ENCODE measurements at regions not wholly inside any gene's neighbourhood (a gene's known extent, or its start where the extent isn't known, plus 50 kb on each side); places are given as distances from the start of the nearest gene placed in this dataset.
A peak's percentile ranks its signal among the peaks of the same experiment; 100 is the strongest.
"Not testable (repeated sequence)": the region's sequence is repeated elsewhere in the genome, so short reads cannot be mapped to it uniquely, and the experiment has no call there.

DNA sequence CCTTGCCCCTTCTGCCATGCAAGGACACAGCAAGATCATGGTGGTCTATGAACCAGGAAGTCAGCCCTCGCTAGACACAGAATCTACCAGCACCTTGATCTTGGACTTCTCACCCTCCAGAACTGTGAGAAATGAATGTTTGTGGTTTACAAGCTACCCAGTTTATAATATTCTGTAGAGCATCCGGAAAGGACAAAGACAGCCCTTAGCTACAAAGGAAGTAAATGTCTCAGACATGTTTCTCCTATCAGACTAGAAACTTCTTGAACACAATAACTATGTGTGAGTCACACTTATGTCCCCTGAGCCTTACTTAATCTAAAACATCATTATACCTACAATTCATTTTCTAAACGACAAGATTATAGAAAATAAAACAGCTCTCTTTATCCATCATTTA, 176.7 kb downstream of the KLHL28 start:
- peak; percentile 26 for DNase-seq (ENCODE audit: low spot score)

DNA sequence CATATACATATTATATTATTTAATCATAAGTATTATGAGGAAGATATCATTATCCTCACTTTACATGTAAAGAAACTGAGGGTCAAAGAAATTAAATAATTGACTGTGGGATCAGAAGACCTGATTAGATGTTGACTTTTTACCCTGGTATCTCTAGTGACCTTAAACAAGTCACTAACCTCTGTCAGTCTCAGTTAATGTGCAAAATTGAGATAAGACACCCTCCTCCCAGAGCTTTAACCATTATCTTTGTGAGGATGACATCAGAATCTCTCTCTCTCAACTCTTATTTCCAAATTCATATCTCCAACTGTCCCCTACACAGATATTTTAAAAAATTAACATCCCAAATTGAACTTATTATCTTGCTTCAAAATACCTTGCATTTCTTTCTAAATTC, 177.8 kb downstream of the KLHL28 start:
- no peak for DNase-seq (ENCODE audit: low spot score)

DNA sequence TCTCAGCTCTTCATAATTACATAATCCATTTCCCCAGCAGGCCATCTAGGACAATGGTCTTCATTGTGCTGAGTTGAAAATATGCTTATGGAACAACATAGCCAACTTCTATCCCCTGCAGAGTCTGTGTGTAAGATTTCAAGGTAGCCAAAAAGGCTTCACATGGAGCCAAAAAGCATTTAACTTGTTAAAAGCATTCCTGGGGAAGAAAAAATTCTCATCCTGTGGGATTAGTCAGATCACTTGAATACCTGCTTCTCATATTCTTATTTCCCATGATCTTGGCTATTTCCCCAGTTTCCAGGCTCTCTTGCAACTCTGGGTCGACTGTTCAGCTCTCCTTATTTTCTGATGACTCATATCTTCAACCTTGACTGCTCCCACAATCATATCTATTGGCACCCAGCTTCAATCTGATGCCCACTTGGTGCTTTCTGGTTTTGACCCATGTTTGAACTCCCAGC, 178.9 kb downstream of the KLHL28 start:
- DNase-seq (ENCODE audit: low spot score) = peak; percentile 55

DNA sequence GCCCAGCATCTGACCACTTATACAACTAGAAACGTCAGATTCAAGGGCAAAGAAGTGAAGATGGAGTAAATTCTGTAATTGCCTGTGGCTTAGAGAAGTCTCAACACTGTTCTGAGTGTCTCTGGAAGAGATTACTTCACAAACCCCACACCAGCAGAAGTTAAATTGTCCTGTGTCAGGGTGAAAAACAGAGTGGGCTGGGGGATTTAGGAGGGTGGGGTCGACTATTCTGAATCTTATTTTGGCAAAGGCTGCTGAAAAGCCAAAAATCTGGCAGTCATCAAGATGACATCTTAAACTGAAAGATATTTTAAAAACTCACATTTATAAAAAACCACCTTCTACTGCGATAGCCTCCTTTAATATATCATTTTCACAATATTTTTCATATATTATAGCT, 180.8 kb downstream of the KLHL28 start:
- DNase-seq (ENCODE audit: low spot score) = no peak

DNA sequence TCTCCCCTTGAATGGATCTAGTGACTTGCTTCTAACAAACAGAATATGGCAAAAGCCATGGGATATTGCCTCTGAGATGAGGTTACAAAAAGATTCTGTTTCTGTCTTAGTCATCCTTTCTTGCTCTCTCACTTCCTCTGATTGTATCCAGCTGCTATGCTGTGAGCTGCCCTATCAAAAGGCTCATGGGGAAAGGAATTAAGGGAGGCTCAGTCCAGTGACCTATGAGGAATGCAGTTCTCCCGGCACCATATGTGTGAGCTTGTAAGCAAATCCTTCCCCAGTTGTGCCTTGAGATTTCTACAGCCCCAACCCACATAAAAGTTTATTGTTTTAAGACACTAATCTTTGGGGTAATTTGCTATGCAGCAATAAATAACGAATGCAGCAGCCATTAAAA, 183.1 kb downstream of the KLHL28 start:
- DNase-seq (ENCODE audit: low spot score) = peak; percentile 49

DNA sequence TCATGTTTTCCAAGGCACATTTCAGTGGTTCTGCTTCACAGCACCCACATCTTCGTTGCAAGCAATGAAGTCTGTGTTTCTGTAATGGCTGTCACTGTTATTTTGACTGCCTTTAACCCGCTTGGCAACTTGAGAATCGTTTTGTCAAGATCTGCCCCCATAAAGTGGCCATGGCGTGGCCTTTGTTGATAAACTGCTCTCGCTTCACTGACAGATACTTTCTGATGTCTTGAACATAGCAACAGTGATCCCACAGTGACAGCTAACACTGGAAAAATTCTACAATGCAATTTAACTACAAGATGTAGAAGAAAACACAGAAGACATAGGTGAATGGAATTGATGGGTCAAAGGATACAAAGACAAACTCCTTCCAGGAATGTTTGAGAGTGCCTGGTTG, 184.2 kb downstream of the KLHL28 start:
- no peak for DNase-seq (ENCODE audit: low spot score)

DNA sequence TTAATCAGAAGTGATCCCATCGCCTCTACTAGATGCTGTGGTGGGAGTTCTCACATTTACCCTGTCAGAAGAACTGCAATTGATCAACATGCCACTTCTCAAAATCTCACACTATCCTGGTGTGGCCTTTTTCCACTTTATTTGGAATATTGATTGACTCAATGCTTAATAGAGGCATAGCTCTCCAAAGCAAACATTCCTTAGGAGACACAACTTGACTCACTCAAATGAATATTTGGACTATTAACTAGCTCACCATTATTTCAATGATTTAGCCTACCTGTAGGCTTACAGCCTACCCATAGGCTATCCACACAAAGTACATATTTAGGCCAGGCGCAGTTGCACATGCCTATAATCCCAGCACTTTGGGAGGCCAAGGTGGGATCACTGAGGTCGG, 186.5 kb downstream of the KLHL28 start:
- no peak for DNase-seq (ENCODE audit: low spot score)

DNA sequence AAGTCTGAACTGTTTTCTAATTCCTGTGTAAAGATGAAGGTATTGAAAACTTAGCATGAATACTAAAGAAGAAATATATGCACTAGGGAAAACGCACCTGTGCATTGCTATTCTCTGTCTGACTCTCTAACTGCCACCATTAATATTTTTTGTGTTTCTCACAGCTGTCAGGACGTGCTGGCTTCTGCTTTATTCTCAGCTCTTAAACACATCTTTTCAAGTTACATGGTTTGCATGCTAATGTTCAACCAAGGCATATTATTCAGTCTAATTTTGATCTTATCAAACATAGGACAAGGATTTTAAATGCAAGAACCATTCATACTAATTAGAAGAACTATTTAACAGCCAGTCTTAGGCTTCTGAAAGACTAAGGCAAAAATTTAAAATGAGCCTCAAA, 187.4 kb downstream of the KLHL28 start:
- no peak for DNase-seq (ENCODE audit: low spot score)

DNA sequence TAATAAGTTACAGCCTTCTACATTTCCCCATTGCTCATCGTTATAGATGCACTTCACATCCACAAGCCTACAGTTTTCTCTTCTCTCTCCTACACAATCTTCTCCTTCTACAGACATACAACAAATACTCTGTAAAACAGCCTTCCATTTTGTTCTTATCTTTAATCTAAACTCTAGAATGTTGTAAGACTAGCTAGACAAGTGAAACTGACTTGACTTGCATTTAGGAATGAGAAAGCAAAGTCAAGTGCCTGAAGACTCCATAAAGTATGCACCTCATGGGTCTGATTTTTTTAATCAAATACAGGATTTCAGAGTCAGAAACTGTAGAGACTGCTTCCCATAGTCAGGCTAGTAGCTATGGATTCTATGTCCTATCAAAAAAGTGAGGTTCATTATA, 190.3 kb downstream of the KLHL28 start:
- no peak for DNase-seq (ENCODE audit: low spot score)

DNA sequence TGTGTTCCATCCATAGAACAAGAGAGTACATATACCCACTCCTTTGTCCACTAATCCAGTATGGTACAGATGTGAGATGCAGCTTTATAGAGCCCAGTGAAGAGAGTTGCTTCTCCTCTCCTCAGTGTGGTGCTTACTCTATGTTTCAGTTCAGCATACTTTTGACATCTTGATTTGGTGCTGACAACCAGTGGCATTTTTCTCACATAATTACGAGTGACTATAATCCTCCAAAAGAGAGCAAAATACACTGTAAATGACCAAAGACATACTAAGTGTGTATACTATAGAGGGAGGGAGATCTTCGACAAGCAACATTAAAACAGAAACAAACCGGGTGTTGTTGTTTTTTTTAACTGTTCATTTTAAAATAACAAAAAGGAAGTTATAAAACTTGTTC, 191.5 kb downstream of the KLHL28 start:
- DNase-seq (ENCODE audit: low spot score) = no peak

DNA sequence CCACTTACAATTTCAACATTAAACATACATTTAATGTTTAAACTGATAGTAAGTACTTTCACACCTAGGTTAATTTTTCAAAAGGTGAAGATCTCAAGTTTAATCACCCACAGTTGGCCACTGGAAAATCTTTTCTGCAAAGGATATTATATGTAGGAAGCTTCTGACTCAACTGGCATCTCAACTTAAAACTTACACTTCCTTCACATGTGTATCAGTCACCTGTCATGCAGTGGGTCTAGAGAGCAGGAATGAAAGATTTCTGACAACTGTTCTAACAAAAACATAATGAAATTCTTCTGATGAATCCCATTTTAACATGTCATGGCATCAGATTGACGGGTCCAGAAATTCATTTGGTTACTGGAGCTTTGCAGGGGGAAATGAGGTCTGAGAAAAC, 192.8 kb downstream of the KLHL28 start:
- DNase-seq (ENCODE audit: low spot score) = no peak

DNA sequence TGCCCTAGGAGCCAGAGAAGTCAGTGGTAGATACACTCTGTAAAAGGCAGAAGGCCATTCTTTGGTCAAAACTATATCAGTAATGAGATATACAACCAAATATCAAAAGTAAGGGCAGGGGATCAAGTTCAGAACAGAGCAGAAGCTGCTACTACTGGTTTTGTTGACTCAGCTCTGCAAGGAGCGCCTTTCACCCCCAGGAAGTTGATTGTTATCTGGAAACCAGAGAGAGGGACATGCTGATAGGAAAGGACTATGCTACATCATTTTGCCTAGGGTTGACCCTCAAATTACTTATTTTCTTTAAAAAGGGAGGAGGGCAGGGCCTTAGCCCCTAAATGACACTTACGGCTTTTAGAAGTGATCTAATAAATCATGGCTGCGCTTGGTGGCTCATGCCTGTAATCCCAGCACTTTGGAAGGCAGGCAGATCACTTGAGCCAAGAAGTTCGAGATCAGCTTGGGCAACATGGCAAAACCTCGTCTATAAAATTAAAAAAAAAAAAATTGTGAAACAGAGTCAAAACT, 194.0 kb downstream of the KLHL28 start:
- DNase-seq (ENCODE audit: low spot score) = no peak

DNA sequence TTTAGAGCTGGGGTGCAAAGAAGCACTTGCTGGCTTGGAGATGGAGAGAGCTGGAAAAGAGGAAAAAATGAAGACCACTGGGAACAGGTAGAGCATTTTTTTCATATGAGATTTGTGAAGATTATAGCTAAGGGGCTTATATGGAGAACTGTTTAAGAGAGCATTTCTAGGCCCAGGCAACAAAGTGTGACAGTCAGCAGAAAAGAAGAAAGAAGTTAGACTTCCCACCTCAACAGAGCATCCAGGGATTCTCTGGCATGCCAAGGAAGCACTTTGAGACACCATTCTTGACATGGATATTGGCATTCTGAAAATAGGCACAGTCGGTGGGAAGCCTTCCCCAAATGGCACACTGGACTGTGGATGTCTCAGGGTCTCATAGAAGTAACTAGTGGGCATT, 195.5 kb downstream of the KLHL28 start:
- no peak for DNase-seq (ENCODE audit: low spot score)

DNA sequence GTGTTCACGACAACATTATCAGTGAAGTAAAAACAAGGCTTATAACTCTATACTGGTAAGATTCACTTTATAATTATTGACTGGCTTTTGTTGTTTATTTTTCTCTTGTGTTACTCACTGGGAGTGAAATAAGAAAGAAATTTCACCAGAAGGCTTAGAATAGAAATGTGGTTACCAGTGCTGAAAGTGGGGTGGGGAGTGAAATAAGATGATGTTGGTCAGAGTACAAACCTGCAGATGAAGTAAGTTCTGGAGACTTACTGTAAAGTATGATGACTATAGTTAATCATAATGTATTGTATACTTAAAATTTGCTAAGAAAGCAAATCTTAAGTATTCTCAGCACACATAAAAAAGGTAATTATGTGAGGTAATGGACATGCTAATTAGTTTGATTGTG, 198.4 kb downstream of the KLHL28 start:
- DNase-seq (ENCODE audit: low spot score) = no peak

DNA sequence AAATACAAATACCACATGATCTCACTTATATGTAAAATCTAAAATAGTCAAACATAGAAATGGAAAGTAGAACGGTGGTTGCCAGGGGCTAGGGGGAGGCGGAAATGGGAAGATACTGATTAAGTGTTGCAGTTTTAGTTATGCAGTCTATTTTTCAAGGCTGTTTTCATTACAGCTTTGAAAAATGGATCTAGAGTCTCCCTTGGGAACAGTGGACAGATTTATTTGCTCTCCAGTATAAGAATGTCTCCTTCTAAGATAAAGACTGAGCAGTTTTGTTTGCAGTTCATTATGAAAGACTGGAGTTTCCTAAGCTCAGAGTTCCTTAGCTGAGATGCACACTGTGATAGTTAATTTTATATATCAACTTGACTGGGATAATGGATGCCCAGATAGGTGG, 202.5 kb downstream of the KLHL28 start:
- no peak for DNase-seq (ENCODE audit: low spot score)

DNA sequence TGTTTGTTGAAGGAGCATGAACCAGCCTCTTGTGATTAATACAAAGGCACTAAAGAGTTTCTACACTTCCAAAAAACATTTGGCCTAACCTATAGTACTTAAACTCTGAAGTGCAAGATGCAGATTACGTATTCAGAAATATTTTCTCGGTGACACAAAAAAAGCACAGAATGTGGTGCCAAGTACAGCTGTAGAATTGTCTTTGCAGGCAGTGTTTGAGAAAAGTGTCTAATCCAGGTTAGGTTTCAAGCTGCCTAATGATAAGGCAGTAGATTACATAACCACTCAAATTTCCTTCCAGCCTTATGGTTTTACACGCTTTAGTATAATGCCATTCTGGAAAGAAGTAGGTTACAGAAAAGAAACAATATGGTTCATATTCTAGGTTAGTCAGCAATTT, 205.2 kb downstream of the KLHL28 start:
- no peak for DNase-seq (ENCODE audit: low spot score)

DNA sequence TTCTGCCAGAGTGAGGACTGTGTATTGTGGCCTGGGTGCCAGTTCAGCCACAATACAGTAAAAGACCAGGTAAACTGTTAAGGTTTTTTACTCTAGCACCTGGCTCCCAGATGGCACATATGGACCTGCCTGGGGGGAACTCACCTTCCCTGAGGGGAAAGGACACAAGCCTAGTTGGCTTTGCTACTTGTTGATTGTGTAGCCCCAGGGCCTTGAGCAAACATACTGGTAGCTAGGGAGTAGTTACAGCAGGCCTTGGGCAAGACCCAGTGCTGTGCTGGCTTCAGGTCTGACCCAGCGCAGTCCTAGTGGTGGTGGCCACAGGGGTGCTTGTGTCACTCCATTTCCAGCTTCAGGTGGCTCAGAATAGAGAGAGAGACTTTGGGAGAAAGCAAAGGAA, 216.4 kb downstream of the KLHL28 start:
- no peak for DNase-seq (ENCODE audit: low spot score)

DNA sequence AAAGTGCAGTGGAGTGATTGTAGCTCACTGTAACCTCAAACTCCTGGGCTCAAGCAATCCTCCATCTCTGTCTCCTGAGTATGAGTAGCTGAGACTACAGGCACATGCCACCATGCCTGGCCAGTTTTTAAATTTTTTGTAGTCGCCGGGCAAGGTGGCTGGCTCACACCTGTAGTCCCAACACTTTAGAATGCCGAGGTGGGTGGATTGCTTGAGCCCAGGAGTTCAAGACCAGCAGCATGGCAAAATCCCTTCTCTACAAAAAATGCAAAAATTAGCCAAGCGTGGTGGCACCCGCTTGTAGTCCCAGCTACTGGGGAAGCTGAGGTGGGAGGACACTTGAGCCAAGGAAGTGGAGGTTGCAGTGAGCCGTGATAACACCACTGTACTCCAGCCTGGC, 219.5 kb downstream of the KLHL28 start:
- DNase-seq (ENCODE audit: low spot score) = no peak

DNA sequence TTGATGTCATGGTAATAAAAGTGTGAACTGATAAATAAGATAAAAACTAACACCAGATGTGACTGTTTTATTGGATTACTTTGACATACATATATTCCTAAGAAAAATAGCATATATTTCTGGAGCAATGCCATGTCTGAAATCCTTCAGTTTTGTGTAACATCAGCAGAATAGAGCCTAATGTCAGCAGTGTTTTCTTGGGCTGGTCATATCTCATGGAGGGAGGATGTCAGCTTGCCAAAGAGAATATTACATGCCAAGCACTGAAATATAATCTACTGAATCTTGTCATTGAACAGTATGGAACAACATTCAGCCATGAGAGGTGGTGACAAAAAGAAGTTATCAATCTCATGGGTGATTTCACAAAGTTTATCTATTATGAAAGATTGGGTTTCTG, 220.3 kb downstream of the KLHL28 start:
- DNase-seq (ENCODE audit: low spot score) = no peak

DNA sequence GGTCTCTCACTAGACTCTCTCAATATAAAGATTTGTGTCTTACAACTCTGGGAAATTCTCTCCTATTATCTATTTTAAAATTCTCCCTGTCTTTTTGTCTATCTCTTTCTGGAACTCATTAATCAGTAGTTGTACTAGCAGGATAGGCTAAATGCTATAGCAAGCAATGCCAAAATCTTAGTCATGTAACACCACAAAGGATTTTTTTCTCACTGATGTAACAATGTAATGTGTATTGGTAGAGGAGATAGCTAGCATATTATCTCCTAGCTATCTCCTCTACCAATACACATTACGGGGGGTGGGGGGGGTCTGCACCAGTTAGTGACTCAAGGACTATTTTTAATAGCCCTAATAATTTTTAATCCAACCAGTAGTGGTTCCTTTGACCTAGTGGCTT, 225.4 kb downstream of the KLHL28 start:
- no peak for DNase-seq (ENCODE audit: low spot score)

DNA sequence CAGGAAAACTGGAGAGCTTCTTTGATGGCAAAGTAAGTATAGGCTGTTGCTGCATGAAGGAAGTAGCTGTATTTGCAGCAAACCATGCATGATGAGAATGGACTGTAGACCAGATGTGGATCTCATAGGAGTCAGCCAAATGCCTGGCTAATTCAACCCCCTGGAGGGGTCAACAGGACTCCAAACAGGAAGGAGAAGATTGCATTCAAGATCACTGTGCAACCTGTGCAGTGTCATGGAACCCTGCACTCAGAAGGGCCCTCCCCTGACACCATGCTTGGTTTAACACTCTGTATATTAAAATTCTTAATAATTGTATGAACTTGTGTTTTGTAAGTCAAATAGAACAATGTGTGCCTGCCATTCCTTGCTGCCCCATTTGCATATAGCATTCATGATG, 225.1 kb upstream of the FSCB start:
- DNase-seq (ENCODE audit: low spot score) = no peak

DNA sequence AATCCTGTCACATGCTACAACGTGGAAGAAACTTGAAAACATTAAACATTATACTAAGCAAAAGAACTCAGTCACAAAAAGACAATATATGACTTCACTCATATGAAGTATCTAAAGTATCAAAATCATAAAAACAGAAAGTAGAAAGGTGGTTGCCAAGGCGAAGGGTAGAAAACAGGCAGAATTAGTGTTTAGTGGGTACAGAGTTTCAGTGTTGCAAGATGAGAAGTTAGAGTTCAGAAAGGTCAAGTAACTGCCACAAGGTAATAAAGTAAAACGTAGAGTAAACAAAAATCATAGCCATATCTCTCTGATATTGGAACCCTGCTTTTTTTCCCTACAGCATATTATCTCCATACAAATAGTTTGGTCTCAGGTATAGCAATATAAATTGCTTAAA, 223.8 kb upstream of the FSCB start:
- no peak for DNase-seq (ENCODE audit: low spot score)

DNA sequence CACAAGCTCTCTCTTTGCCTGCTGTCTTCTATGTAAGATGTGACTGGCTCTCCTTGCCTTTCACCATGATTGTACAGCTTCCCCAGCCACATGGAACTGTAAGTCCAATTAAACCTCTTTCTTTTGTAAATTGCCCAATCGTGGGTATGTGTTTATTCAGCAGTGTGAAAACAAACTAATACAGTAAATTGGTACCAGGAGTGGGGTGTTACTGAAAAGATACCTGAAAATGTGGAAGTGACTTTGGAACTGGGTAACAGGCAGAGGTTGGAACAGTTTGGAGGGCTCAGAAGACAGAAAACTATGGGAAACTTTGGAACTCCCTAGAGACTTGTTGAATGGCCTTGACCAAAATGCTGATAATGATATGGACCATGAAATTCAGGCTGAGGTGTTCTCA, 214.3 kb upstream of the FSCB start:
- not testable (repeated sequence) for DNase-seq (ENCODE audit: low spot score)

DNA sequence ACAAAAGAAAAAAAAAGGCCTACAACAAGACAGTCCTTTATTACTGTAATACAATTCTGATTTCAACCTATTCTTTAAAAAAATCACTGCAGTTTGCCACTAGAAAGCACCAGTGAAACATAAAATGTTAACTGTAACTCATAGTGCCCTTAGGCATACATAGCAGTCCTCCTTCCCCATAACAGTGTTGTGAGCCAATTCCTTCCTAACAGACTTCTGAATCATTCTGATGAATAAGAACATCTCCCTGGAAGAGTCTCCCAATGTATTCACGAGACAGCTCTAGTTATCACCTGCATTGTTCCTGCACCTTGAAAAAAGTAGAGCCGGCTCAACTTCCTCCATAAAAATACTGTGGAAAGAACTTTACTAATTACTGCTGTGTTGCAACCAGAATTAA, 213.6 kb upstream of the FSCB start:
- DNase-seq (ENCODE audit: low spot score) = no peak
